Left forelimb (tissue), 1 donor: ENCODE measurements at regions not wholly inside any gene's neighbourhood (a gene's known extent, or its start where the extent isn't known, plus 50 kb on each side); places are given as distances from the start of the nearest gene placed in this dataset.
"Not testable (repeated sequence)": the region's sequence is repeated elsewhere in the genome, so short reads cannot be mapped to it uniquely, and the experiment has no call there.

ENCODE experiments used
- DNase-seq: peaks from one replicate; pipeline ENCODE4 v3.0.0-alpha.2; 2018; ENCODE audit warnings: low spot score

DNA sequence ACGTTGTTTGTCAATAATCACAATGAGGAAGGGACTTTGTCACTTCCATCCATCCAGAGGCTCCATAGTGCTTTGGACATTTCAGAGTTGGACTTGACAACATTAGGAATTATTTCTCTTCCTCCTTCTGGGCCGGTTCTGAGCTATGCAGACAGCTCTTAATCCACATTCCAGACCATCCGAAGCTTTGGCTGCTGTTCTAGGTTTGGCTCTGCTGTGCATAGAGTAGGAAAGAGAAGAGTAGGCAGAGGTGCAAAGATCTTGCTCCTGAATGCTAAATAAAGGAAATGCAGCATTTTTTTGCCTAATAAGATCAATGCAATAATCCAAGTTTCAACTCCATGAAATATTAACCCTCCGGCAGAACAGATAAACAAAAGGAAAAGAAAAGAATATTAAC lies 216.3 kb upstream of the PRNP start:
- no peak for DNase-seq

DNA sequence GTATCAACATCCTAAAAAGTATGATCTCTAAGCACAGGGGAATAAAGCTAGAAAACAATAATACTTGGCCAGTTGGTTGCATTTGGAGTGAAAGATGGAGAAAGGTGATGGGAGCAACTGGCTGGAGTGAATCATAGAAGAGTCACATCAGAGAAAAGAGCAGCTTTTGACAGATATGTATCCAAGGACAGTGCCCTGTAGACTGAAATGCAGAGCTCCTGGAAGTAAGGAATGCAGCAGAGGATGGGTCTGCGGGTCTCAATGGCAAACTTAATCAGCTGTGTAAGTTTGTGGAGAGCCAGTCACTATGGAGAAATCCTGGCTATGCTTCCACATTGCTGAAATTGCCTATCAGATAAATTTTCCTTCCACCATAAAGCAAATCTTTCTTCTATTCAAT lies 218.1 kb upstream of the PRNP start:
- no peak for DNase-seq

DNA sequence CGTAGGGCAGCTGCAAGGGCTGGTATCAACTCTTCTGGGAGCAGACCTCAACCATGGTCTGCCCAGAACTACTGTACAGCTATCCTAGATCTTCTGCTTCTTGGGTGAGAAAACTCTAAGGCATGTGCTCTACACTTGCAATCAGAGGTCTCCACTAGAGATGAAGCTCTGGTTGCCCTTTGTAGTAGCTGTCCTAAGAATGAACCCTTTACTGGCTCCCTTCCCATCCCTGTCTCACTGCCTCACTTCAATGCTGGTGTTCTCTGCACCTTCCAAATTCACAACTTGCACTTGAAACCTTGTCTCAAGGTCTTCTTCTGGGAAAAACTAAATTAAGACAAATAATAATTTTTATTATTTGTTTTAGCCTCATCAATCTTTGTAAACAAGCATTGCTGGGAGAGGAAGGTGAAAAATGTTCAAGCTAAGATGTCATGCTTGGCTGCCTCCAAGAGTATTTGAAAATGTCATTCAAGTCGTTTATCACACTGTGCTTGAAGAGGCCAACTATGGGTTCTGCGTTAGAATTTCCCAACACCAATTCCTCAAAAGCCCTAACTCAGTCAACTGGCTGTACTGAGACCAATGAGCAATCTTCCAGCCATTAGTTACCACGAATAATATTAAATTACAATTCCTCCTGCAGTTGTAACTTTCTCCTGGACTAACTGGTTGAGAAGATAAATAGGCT lies 216.9 kb upstream of the ADRA1D start:
- no peak for DNase-seq

- no peak for DNase-seq
These were observed 216.1 kb upstream of the ADRA1D start for GRCh38 chr20:4465212-4465611.

GRCh38 chr20:4462801-4463200 lies 213.7 kb upstream of the ADRA1D start:
- not testable (repeated sequence) for DNase-seq

- DNase-seq = no peak
These were observed 210.0 kb upstream of the ADRA1D start for GRCh38 chr20:4459081-4459480.

DNA sequence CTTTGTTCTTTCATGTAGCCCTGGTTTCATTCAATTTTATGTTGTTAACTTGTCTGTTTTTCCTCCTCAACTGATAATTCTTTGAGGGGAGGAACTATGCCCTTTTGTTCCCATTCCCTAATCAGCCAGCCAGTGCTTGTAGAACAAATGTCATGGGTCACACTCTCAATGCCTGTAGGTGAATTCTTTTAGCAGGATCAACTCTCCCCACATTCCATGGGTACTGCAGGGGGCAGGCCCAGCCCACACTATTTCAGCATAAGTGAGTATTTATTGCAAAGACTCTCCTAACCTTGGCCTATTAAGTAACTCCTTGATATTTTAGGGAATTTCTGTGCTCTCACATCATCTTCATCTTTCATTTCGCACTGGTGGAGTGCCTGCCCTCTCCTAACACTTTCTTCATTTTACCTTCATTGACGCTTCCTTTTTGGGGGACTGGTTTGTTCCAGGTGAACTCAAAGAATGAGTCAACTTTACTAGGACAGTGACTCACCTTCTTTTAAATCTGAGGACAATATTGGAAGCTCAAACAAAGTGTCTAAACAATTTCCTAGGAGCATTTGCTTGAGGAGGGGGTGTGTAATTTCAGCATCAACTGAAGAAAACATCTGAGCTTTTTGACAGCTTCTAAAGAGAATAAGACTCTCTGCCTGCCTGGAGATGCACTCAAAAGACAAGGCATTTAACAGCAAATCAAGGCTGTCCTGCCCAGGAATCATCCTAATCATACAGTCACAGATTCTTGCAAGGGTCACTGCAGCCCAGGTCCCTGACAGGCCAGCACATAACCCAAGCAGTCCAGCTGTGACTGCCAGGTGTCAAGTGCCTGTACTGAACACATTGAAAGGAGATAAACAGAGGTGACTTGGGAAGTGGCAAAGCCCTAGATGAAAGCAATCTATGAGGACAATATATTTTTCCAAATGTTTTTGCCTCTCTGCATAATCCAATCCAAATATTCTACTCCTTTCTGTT lies 208.8 kb upstream of the ADRA1D start:
- no peak for DNase-seq

- DNase-seq = no peak
These were observed 206.9 kb upstream of the ADRA1D start for GRCh38 chr20:4455996-4456395.

DNA sequence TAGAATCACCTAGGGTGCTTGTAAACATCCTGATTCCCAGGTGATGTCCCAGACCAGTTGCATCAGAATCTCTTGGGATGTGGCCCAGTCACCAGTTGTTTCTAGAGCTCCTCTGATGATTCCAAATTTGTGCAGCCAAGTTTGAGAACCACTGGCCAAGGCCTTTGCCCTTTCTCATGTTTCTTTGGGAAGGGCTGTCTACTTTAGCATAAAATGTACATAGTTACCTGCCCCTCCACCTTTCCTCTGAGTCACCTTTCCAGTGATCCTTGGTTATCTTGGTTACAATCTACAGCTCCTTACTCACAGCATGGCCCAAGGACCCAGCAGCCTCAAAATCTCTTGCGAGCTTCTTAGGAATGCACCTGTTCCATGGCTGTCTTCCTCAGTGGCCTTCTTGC lies 206.2 kb upstream of the ADRA1D start:
- DNase-seq = no peak

- no peak for DNase-seq
These were observed 205.0 kb upstream of the ADRA1D start for GRCh38 chr20:4454111-4454510.

- DNase-seq = no peak
These were observed 204.3 kb upstream of the ADRA1D start for GRCh38 chr20:4453359-4453758.

- no peak for DNase-seq
These were observed 202.5 kb upstream of the ADRA1D start for GRCh38 chr20:4451487-4452081.

DNA sequence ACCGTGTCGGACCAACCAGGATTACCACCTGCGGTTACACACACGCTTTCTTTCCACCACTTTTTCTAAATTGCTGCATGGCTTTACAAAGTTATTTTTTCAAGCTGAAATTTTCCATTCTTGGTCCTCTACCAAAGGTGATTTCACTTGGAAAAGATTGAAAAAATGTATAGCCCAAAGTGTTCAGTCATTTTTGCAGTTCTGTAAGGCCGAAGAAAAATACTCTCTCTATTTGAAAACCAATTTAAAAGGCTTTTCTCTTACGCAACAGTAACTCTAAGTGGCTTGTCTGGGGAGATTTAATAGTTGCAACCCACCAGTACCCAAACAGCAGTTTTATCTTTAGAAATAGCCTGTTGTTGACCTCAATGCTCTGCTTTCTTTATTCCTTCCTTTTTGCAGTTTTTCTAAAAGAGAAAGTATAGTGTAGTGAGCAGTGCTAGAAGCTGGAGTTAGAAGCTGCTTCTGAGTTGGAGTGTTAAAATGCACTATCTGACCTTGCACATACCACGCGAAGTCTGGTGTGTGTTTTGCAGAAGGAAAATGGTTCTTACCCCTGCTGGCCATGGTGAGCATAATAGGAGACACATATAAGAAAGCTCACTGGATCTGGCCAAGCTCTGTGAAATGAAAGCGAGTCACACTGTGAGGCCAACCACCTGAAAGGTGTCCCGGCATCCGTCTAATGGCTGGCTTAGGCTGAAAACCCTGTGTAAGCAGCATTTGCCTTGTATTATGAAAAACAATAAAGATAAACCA lies 201.0 kb upstream of the ADRA1D start:
- no peak for DNase-seq

GRCh38 chr20:4445784-4446183 lies 196.7 kb upstream of the ADRA1D start:
- no peak for DNase-seq

GRCh38 chr20:4445331-4445730 lies 196.2 kb upstream of the ADRA1D start:
- DNase-seq = no peak

GRCh38 chr20:4444404-4444803 lies 195.3 kb upstream of the ADRA1D start:
- DNase-seq = no peak

GRCh38 chr20:4443016-4443415 lies 193.9 kb upstream of the ADRA1D start:
- DNase-seq = no peak

- DNase-seq = no peak
These were observed 192.8 kb upstream of the ADRA1D start for GRCh38 chr20:4441871-4442270.

- DNase-seq = no peak
These were observed 192.1 kb upstream of the ADRA1D start for GRCh38 chr20:4441191-4441590.

DNA sequence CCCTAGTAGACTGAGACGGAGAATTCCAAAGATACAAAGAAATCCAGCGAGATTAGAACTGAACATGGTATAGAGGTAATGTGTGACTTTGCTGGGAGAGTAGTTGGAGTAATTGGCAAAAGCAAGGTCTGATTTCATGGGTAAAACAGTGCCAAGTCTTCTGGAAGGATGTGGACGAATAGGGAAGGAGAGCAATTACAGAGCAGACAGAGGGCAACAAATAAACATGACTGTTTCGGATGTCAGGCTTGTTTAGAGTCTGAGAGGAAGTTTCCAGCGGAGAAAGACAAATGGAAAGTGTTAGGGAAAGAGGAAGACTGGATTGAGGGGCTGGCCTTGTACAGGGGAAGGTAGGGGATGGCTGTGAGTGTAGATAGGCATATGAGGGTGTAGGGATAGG lies 190.4 kb upstream of the ADRA1D start:
- DNase-seq = no peak

DNA sequence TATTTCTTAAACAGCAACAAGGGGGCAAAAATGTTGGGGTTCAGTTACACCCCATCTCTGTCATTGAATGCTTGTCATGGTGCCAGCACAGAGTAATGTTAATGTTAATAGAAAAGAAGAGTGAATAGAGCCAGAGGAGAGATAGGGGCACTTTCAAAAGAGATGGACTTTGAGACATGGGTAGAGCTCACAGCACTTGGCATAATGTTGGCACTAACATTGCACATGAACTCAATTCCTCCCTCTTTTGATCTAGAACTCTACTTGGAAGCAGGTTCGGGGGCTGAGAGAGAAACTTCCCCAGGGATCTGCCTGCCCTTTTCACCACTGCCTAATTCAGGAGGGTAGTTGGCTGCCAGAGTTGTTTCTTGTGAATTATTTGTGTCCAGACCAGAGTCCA lies 188.0 kb upstream of the ADRA1D start:
- DNase-seq = no peak
